Spleen (tissue), 7 donors: ENCODE measurements at regions not wholly inside any gene's neighbourhood (a gene's known extent, or its start where the extent isn't known, plus 50 kb on each side); places are given as distances from the start of the nearest gene placed in this dataset.

ENCODE experiments used
- CTCF ChIP-seq, 11 experiments: fragments of 200-600 bp in 7 of 11; fragments of 450-650 bp in 4 of 11; sonication (generic) in 4 of 11; IDR thresholded peaks in 8 of 11; conservative IDR thresholded peaks in 3 of 11; 1 replicate in 7 of 11; 2 replicates in 4 of 11; pipeline versions ENCODE4 v1.4.0 to v1.8.0; 2016 to 2021; ENCODE audit warnings: antibody characterized with exemption in 11 of 11, inconsistent platforms in 4 of 11, mild to moderate bottlenecking in 1 of 11
- POLR2A ChIP-seq, 3 donors: fragments of 450-650 bp; IDR thresholded peaks; one replicate each; pipeline ENCODE4 v1.5.1; 2017; ENCODE audit warnings: antibody characterized with exemption in 3 of 3, mild to moderate bottlenecking in 1 of 3
- POLR2AphosphoS5 ChIP-seq, 3 donors: sonication (generic); formaldehyde crosslinking; IDR thresholded peaks; one replicate each; pipeline ENCODE4 v1.5.1; 2017; ENCODE audit warnings: antibody characterized with exemption in 3 of 3
- donor health status: DM: no; HTN: no; CAD: no; lungs with moderate emphysema.
- donor health status: DM: no; HTN: no; CAD: no.
- donor health status: DM: no; HTN: no; CAD: no.

GRCh38 chr5:30551618-30552017 lies 641.9 kb upstream of the CDH6 start:
- no peak for TF ChIP-seq CTCF (IDR thresholded peaks at IDR 0.05 in 8 of 11, conservative IDR thresholded peaks at IDR 0.05 in 3 of 11)
- TF ChIP-seq POLR2AphosphoS5 (IDR thresholded peaks at IDR 0.05), result no peak
- no peak for TF ChIP-seq POLR2A (IDR thresholded peaks at IDR 0.05)
